SKM-1 (cell line): ENCODE measurements at regions not wholly inside any gene's neighbourhood (a gene's known extent, or its start where the extent isn't known, plus 50 kb on each side); places are given as distances from the start of the nearest gene placed in this dataset.

Source experiments
- DNase-seq: peaks from one replicate; lab custom pipeline; 2025; ENCODE audit not compliant: unreplicated experiment; lab: John Stamatoyannopoulos, UW

DNA sequence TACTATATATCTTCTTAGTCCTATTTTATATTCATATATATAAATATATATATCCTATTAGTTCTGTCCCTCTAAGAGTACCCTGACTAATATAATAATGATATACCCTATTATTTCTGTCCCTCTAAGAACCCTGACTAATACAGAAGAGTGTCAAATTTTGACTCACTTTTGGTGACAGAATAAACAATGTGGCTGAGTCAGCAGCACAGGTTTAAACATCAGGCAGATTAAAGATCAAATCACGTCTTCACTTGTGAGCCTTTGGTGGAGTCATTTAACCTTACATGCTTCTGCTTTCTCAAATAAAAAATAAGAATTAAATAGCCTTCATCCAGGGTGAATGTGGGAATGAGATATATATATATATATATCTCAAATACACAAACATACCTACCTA is 615.9 kb upstream of the GCFC2 start:
- no peak for DNase-seq

DNA sequence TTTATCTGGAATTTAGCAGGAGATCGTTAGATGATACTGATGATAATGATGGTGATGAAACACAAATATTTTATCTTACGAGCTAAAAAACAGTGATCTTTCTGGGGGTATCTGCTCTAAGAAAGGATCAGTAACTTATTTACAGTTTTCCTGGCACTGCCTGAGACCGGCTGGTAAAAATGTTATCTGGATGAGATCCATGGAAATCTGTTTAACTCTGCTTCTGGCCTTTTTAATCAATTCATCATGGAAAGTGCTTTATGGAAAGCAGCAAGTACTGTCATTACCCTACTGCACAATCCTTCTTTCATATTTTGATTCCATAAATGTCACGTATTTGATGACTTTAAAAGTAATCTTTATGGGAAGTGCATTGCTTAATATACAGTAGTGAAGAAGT is 612.7 kb upstream of the GCFC2 start:
- DNase-seq: no peak

DNA sequence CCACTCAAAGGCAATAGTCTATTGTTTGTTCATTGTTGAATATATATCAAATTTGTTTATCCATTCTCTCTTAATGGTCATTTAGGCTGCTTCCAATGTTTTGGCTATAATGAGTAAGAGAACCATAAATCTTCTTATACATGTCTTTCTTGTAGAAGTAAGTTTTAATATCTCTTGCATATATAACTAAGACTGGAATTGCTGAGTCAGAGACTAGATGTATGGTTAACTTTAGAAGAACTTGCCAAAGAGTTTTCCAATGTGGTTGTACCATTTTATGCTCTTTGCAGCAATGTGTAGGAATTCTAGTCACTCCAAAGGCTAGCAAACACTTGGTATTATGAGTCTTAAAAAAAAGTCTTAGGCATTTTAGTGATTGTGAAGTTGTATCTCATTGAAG is 610.0 kb upstream of the GCFC2 start:
- no peak for DNase-seq

DNA sequence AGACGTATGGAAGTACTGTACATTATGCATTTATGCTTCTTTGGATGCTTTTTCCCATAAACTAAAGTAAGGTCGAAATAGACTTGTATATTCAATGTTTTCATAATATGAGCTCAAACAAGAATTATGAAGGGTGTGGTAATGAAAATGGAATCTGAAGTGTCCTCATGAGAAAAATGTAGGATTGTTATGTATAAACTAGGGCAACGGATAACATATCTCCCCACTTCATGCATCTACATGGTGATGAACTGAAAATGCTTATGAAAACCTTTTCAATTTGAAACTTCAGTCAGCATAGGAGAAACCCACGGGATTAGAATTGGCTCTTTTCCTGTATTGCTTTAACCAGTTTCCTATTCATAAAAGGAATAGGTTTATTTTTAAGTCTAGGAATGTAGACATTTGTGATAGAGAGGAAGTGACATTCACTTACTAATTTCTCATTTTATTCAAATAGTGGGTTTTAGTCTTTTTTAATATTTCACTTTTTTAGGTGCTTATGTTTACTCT is 608.2 kb upstream of the GCFC2 start:
- no peak for DNase-seq

DNA sequence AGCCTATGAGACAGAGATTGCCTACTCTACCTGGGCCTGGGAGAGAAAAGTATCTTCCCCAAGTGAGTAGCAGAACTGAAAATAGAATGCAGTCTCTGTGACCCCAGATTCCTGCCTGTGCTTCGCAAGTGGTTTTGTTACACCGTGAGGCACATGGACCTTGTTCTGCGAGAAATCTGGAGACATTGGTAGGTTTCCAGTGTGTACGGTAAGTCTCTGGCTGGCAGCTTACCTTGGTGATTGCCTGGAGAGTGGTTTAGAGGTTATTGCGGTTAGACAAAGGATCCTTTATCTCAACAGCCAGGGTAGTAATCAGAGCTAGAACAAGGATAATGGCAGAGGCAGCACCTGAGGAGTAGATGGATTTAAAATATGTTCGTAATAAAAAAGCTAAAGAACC is 606.0 kb upstream of the GCFC2 start:
- DNase-seq: no peak

DNA sequence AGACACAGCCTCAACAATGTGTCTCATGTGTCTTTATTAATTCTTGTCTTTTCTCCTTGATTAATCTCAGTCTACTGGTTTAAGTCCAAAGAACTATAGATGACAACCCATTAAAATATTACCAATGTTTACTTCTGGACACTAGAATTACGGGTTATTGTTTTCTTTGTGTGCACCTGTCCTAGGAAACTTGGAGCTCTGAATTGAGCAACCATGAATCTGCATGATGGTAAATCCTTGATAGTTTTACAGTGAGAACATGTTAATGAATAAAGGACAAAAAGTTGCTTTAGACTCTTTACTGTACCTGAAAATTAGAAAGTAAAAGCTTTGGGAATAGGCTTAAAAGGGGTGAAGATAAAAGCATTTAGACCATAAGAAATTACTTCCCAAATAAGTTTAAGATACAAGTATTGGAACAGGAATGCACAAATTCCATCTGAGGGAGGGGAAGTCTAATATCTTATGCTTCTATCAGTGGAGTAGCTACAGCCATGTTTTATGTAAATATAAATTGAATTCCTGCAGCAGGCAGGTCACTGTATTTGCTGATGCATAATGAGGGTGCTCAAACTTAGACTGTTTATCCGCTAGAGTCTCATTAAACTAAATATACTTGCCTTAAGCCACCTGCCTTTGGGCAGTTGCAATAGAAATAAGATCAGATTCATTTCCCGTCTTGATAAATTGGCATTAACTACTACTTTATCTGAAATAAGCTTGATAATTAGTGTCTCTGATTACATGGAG is 603.7 kb upstream of the GCFC2 start:
- DNase-seq: no peak

DNA sequence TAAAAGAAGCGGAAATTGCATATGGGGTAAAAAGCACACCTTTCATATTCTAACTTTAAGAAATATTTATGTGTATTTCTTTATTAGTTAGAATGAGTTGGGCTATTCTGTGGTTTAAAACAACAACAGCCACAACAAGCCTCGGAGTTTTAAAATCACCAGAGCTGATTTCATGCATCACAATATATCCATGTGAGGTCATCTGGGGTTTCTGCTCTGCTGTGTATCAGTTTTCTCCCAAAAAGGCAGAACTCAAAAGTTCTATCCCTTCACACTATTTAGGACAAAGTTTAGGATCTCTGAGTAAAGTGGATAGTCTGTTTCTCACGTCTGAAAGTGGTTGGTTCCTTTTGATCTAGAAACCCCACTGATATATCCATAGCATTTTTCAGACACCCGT is 601.5 kb upstream of the GCFC2 start:
- DNase-seq: no peak

DNA sequence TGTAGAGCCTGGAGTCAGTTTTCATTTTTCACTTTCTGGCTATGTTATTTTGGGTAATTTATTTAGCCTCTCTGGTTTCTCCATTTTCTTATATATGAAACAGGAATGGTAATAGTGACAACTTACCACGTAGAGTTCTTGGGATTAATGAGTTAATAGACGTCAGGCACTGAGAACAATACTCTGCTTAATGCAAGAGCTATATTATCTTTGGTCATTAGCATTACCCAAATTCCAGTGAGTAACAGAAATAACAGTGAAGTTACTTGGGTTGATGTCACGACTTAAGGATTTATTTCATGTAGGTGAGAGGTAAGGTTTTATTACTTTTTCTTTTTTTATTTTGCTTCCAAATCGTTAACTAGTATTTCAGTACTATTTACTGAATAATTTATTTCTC is 601.0 kb upstream of the GCFC2 start:
- no peak for DNase-seq

DNA sequence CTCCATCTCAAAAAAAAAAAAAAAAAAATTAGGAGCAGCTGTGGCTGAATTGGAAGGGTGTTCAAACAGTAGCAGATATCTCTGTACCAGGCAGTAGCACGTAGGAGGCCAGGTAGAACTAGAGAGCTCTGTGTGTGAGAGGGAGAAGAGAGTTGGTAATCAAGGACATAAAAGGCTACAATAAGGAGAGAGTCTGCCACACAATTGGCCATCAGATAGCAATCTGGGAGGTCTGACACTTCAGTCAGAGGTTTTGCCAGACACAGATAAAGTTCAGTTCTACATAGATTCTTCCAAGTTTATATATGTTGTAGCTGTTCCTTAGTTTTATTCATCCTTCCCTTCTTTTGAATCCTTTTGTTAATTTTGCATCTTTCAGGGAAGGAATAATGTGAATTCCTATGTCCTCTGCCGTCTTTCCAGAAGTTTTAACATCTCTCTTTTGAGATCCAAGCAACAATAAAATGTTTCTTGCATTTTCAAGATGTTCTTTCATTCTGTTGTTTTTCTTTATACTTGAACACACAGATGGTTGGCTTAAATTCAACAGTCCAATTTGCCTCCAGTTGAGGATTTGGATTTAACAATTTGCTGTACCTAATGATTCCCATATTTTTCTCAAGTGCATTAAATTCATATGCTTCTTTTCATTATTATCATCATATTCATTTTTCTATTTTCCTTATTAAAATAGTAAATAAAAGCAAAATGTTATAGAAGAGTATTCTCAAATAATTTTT is 600.3 kb upstream of the GCFC2 start:
- DNase-seq: no peak

DNA sequence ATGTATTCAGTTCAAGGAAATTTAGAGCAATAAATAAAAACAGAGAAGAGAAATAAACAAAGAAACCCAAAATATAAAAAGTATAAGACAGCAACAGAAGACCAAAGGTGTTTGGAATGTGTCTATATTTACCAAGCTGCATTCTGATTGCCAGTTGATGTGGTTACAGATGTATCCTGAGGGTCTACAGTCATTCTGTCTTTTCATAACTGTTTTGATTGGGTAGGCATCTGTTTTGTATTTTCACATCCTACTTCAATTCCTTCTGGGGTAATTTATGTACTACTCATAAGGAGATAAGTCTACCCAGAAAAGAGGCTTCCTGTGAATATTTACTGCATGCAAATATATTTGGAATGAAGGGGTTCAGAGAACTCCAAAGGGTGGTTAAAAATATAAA is 596.8 kb upstream of the GCFC2 start:
- DNase-seq: no peak

DNA sequence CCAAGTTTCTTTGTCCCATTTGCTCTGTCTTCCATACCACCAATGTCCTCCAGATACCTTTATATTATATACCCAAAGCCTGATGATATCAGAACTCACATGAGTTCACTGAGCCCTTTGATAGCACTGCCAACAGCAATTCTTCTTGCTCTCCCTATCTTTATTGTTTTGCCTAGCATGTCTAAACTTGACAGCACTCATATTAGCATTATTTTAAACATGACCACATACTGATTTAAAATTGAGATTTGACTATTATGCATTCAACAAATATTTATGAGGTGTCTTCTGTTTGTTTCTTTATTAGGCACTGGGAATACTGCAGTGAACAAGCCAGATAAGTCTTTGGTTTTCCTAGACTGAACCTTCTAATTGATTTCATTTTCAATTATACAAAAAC is 587.3 kb upstream of the GCFC2 start:
- DNase-seq: no peak

DNA sequence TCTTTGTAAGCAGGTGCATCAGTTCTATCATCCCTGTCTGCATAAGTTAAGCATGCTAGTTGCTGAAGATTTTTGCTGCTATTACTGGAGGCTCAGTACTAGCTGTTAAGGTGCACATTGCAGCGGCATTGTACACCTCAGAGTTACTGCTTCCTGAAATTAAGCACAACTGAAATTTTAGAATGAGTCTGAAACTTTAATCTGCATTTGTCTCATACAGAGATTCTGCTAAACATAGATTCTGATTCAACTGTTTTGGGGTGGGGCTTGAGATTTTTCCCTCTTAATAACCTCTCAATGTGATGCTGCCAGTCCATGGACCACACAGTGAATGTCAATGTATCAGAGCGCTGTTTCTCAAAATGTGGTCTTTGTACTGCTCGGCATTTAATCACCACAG is 585.7 kb upstream of the GCFC2 start:
- no peak for DNase-seq

DNA sequence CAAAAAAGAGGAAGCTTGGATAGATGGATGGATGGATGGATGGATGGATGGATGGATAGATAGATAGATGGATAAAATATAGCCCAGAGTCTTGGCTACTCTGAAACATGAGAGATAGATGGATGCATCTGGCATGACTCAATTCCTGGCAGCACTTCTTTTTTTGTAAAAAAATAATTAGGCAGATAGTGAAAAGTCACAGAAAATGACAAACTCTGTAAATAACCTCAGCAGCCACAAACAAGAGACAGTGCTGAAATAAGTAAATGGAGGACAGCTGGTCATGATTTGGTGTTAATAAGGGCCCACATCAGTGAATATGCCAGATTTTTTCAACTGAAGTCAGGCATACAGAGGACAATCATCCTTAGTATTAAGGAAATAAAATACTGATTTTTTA is 585.0 kb upstream of the GCFC2 start:
- DNase-seq: no peak

DNA sequence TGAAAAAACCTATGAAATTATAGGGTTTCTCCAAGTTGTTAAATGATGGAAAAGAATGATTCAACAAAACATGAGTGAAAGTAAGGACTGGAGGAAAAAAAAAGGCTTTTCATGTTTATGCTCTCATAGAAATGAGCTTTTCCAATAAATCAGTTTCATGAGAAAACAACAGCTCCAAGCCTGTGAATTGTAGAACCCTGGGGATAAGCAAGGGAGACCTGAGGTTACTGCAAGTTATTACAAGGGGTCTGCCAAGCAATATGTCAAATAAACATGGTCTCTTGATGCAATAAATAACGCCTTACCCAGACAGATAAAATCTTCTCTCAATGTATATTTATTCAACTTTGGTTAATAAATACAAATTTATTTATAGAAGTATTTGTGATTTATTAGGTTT is 577.9 kb upstream of the GCFC2 start:
- no peak for DNase-seq

DNA sequence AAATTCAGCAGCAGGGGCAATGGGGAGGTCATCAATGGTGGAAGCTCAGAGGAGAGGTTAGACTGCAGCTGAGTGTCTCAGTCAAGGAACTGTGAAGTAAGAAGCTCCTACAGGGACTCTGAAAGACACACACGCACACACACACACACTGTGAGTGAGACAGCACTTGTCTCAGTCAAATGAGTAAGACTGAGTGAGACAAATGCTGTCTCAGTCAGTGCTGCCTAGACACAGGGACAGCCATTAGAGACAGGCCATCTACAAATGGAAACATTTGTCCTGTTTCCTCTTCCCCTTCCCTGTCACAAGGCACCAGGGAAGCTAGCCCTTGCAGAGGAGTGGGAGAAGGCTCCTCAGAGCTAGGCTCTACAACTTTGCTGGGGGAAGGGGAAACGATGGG is 577.4 kb upstream of the GCFC2 start:
- no peak for DNase-seq

DNA sequence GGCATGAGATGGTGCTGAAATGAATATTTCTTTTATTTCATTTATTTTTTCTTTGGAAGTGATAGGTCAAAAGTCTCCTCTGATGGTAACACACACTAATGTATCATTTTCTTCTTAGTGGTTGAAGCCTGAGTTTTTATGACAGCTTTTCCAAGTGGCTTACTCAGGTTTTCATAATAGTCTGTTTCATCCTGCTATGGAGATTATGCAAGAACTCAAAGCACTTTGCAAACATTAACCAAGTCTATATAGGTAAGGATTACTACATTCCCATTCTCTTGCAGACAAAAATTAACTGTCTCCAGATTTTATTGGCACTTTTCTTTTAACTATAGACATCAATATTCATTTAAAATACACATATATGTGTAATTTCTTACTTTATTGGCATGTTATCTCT is 572.6 kb upstream of the GCFC2 start:
- no peak for DNase-seq

DNA sequence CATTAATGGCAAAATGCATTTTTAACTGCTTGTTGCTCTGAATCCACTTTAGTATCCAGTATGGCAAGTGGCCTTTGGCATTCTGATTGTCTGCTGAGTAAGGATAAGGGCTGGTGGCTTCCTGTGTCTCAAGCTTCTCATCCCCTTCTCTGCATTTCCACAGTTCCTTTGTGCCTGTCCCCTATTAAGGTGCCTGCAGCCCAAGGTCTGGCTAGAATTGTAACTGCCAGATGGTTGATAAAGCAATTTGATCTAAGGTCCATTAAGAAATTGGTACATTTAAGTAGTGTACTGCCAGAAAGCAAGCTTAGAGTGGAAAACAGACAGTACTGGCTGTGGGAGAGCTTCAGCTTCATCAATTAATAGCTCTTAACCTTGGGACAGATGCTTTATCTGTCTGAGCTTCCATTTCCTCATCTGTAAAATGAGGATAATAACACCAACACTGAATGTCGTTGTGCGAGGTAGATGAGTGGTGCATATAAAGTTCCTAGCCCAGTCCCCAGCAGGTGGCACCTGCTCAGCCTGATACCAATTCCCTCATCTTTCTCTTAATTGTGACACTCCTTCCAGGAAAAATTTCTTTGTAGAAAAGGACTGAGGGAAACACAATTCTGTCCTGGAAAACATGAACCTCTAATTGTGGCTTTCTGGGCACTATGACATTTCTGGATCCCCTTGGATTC is 570.6 kb upstream of the GCFC2 start:
- no peak for DNase-seq

DNA sequence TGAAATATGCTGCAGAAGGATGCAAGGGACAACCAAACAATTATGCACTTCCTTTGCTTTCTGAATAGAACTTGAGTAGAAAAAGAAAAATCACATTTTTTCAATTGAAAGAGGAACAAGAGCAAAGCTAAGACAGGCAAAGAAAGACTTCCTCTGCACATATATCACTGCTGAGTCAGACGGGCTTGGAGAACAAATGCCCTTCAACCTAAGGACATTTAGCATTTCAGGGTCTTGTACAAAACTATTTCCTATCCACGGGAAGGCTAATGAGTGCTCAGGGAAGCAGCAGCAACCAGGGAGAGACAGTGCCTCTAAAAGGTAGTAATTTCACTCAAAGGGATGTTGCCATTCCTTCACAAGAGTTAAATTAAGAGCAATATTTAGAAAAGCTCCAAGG is 570.0 kb upstream of the GCFC2 start:
- no peak for DNase-seq

DNA sequence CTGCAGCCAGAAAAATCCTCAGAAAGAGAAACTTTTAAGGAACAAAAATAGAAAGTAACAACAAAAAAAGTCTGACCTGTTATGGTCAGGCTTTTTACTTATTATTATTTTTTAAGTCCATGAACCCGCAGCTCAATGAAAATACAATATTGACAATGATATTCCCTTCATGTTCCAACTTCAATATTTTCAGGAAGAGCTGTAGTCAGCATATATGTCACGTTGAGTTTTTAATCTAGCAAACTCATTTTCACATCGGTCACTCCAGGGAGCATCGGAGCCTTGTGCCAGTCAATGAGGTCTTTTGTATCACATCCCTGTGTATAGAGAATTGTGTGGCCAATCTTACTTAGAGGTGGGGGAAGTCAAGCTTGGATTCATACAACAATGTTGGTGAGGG is 568.4 kb upstream of the GCFC2 start:
- no peak for DNase-seq

DNA sequence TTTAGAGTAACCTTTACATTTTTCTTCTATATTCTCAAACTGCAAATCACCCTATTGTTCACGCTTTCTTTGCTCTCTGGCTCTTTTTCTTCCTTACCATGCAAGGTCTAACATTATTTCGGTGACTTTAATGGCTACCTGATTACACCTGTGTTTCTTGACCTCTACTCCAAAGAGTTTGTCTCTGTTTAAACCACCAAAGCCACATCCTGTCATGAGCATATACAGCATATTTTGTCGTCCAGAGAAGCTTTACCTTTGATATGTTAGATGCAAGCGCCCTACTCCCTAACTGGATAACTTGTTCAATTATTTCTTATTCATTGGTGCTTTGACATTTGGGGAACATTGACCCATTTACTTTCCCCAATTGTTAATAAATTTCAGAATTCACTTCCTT is 565.1 kb upstream of the GCFC2 start:
- no peak for DNase-seq

DNA sequence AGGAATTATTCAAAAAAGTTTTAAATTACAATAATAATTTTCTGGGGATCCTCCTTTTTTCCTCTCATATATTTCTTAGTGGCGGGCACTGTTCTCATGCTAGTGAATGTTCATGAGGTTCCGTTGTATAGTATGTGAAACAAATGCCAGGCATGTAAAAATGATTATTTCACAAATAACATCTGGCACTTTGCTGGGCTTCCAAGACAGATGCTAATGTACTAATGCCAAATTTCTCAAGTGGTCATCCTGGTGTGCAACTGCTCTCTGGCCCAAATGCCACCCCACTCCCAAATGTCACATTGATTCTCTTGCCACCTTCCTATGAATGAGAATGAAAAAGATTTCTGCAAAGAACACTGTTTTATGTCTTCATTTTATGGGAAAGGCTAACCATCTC is 564.0 kb upstream of the GCFC2 start:
- DNase-seq: no peak

DNA sequence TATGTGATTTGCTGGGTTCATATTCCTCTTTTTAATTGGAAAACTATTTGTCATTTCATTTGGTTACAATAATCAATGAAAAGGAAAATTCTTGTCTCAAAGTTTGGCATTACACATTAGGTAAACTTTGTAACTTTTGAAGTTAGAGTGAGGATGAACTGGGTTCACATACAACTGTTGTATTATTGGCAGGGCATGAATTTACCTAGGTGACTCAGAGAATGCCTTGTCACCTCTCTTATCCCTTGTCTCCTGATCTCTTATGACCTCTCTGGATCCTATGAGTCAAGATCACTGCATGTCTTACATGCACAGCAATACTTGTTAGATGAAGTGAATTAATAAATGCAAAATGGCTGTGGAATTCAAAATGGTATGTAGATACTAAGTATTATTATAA is 563.4 kb upstream of the GCFC2 start:
- no peak for DNase-seq
